ENCODE measurements at regions not wholly inside any gene's neighbourhood (a gene's known extent, or its start where the extent isn't known, plus 50 kb on each side); places are given as distances from the start of the nearest gene placed in this dataset.
"Not testable (repeated sequence)": the region's sequence is repeated elsewhere in the genome, so short reads cannot be mapped to it uniquely, and the experiment has no call there.

DNA sequence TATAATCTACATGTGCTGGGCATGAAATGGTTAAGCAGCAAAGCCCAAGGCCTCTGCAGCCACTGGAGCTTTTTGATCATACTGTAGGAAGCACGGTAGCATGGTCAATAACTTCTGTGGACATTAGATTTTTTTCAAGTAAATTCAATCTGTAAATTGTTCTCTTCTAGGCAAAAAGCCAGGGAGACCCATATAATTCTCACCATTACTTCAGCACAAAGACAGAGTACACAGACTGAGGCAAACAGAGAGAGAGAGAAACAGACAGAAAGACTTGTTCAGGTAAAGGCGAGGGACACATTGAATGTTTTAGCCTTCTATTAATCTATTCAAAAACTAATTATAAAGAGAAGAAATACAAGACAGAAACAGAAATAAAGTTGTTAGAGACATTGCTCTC, 349.4 kb downstream of the RFC3 start:
- DNase-seq = no peak

DNA sequence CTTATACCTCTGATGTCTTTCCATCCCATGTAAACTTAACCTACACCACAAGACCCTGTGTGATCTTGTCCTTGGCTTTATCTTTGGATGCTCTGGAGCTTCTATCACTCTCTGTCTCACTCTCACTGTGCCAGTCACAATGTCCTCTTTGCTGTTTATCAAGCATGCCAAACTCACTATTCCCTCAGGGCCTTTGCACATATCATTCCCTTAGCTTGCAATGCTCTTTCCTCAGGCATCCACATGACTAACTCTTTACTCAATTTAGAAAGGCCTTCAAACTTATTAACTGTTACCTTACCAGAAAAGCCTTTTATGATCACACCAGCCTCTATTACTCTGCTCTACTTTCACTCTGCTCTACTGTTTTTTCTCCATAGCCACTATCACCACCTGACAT, 354.1 kb downstream of the RFC3 start:
- no peak for DNase-seq

DNA sequence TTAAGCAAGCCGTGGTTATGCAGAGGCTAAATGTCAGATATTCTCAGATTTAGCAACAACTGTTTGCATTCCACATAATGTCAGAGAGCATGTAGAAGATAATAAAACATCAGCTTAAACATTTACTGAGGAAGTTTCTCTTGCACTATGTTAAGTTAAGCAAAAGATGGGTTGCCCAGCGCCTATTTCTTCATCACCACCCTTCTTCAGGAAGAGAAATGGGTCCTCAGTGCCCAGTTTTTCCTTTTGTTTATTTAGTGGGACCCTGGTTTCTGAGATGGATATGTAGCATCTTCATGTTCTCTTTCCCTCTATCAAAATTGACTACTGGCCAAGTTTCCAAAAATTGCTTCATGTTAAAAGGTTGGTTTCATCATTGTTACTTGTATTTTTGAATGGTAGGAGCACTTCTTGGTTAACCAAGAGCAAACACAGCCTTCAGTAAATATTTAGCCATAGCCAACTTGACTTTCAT, 356.8 kb downstream of the RFC3 start:
- DNase-seq = no peak

DNA sequence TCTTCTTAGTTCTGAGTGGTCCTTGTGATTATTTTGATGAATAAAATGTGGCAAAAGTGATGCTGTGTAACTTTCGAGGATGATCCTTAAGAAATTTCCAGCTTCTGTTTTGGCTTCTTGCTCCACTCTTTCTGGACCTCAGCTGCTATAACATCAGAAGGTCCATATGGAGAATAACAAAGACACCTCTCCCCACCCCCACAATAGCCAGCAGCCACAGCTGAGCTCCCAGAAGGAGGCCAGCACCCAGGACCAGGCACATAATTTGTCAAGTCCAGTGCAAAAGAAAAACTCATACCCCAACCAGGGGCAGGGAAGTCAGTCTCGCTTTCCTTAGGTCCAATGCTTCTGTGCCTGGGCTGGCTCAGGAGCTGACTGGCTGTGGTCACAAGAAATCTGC, 357.6 kb downstream of the RFC3 start:
- no peak for DNase-seq

DNA sequence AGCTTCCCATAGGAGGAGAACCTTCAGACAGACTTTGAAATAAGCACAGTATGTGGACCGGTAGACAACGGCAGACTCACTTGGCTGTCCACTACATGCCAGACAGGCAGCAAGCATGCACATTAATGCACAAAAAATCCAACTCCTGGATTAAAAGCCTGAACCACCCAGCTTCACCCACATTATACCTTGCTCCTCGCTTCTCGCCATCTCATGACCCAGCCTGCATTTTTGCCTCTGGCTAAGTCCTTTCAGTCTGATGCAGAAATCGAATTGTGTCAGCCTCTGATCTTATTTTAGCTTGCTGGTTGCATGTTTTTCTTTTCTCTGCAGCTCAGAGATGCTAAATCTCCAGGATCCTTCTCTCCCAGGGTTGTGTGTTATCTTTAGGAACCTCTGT, 358.7 kb downstream of the RFC3 start:
- no peak for DNase-seq

DNA sequence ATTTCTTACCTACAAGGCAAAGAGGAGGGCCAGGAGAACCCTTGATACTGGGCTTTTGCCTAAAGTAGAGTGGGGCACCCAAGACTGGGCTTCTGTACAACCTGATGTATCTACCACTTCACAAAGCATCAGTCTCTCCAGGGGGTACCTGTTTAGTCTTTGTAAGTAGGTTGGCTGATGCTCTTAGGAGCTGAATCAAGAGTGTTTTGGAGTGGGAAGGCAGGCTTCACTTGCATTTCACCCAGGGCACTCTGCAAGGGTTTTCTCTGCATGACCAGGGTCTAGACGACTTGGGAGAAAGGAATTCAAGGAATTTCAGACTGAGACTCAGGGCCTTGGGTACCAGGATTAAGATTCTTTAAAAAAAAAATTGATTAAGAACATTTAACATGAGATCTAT, 361.5 kb downstream of the RFC3 start:
- no peak for DNase-seq

DNA sequence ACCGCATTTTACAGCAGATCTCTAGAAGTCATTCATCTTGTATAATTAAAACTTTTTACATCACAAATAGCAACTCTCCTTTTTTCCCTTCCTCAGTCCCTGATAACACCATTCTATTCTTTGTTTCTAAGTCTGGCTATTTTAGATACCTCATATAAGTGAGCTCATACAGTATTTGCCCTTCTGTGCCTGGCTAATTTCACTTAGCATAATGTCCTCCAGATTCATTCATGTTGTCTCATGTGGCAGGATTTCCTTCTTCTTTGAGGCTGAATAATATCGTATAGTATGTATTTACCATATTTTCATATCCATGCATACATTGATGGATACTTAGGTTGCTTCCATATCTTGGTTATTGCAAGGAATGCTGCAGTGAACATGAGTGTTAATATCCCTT, 362.0 kb downstream of the RFC3 start:
- DNase-seq = no peak

DNA sequence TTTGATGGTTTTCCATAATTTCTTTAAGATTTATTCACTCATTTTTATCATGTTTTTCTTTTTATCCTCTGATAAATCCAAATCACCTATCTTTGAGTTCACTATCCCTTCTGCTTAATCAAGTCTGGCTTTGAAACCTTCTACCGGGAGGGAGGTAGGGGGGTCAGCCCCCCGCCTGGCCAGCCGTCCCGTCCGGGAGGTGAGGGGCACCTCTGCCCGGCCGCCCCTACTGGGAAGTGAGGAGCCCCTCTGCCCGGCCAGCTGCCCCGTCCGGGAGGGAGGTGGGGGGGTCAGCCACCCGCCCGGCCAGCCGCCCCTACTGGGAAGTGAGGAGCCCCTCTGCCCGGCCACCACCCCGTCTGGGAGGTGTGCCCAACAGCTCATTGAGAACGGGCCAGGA, 363.3 kb downstream of the RFC3 start:
- not testable (repeated sequence) for DNase-seq

DNA sequence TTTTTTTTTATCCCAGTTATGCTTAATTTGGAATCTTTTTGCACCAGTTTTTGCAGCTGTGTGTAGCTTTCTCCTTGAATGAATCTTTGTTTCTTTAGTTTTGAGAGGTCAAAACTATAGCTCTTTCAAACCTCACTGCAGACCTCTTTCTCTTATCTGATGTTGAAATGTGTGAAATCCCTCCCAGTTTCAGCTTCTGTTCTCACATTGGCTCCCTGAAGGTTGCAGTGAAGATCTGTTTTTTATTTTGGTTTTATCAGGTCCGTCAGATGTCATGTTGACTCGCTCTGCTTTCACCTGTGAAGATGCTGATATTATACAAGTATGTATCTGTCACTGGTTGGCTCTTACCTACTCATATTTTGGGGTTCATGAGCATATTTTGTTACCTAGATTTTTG, 372.0 kb downstream of the RFC3 start:
- DNase-seq = no peak

DNA sequence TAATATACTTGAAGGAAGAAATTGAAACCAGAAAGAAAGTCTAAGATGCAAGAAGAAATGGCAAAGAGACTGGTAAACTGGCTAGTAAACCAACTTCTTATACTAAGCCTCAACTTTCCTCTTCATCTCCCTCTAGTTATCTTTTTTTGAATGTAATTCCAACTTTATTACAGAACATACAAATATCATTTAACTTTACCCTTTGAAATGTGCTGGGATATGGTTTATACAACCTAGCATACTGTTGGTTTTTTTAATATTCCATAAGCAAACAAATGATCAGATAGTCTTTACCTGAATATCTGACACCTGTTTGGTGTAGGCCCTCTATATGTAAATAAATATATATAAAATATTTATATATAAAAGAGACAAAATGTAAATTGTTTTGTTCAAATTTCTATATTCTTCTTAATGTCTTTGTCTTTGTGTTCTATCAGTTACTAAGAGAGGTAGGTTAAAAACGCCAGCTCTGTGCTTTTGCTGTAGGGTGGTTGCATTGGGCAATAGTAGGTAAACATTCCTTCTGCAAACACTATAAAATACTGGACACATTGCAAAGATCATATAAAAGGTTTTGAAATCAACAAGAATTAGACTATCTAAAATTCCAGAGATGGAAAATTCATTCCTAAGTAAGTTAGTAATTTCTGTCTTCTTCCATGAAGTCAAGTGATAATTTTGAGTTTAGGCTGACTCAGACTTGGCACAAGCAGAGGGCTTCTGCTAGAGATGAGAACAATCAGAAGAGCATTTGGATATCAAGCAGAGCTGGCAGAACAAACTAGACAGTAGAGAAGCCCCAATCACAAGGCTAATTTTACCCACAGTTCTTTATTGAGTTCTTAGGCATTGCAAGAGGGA, 383.3 kb downstream of the RFC3 start:
- no peak for DNase-seq

DNA sequence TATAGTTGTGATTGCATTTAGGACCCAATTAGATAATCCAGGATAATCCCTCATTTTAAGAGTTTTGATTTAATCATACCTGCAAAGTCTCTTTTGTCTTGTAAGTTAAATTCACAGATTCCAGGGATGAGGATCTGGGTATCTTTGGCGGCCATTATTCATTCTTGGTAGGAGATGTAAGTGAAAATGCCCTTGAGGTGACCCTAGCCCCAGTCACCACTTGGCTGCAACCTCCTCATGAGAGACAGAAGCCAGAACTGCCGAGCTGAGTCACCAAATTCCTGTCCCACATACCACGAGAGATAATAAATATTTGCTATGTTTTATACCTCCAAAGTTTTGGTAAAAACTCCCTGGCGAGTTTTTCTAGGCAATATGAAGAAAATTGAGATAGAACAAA, 389.4 kb downstream of the RFC3 start:
- no peak for DNase-seq

DNA sequence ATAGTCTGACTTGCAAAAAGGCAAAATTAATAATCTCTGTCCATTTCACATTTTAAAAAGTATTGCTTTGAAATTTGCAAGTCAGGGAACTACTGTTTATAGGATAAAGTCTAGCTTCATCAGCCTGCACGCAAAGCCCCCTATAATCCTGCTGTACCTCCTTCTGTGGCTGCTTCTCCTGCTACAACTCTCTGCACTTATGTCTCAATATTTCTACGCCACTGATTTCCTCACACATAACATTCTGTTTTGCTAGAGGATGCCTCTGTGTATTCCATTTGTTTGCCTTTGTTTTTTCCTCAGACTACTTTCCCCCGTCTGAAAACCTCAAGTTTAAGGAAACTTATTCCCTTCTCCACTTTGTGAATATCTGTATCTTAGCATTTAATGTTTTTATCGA, 389.9 kb downstream of the RFC3 start:
- no peak for DNase-seq

DNA sequence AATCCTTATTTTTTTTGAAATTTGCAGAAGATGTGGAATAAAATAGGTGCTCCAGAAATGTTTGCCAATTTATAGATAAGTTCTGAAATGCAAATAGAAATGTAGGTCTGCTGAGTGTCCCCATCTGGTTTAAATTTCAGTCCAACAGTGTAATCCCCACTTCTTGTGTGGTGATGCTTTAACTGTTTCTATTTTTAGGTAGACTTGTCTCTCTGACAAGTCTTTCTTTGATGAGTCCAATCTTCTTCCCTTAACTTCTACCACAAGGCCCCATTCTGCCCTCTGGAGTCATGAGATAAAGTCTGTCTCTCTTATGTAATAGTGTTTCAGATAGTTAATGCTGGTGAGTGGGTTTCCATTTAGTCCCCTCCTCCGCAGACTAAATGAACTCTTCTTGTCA, 390.4 kb downstream of the RFC3 start:
- peak; percentile 7 for DNase-seq

DNA sequence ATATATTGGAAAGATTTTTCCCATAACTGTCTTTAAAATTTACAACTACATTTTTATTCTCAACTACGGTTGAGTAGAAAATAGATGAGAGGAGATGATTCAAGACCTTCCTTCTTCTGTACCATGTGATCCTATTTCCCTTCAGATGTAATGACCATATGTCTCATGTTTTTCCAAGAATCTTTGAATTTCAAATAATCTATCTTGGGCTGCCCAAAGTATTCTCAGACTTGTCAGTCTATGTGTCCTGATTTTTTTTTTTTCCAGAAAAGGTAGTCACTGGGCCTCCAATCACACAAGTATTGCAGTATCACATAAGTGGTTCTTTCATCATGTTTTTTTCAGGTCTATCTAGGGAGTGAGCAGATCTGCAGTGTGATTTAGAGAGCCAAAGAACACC, 392.4 kb downstream of the RFC3 start:
- DNase-seq = no peak

DNA sequence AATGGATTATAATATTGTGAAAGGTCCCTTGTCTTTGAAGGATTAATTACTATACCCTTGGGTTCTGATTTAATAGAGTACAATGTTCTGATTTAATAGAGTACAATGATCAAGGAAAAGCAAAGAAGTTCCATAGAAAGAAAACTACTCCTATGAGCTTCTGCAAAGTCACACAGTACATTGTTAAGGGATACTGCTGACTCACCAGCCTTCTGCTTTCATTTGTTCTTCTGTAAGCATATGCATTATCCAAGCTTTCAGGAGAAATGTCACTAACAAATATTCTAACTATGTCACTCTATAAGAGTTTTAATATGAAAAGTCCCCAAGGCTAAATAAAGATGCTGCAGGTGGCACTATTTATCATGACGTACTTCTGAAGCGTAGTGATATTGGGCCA, 396.7 kb downstream of the RFC3 start:
- no peak for DNase-seq

DNA sequence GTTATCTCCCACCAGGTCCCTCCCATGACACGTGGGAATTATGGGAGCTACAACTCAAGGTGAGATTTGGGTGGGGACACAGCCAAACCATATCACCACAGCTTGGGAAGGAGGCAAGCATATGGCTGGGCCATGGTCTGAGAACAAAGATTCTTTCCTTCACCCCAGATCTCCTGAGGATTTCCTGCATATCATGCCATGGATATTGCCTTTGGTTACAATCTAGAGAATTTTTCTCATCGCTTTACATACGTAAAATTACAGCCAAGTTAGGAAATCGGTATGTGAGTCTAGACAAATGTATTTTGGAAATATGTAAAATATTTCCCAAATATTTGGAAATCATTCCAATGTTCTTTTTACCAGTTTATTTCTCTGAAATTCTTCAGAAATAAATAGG, 398.3 kb downstream of the RFC3 start:
- DNase-seq = no peak

DNA sequence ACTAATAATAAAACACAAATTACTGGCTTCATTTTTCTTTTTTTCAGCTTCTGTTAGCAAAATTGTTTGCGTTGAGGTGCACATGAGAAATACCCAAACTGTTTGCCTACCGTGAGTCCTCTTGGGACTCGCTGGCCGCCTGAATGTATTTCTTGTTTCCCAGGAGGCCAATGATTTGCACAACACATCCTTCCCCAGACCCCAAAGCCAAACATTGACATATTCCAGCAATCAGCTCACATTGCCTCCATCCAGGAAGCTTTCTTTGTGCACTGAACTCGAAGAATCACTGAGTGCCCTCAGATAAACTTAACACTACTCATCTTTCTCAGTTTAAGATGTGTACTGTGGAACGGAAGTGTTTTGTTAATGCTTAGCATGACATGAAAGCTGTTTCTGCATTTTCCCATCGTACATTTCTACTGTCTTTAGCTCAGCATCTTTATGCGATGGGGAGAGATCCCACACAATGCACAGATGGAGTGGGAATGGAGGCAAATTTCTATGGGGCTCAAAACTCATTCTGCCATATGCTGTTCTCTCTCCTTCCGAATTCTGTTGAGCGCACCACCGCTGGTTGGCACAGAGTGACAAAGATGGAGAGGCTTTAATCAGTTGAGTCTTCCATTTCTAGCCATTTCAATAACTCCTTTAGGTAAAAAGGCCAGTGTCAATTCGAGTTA, 399.5 kb downstream of the RFC3 start:
- no peak for DNase-seq

DNA sequence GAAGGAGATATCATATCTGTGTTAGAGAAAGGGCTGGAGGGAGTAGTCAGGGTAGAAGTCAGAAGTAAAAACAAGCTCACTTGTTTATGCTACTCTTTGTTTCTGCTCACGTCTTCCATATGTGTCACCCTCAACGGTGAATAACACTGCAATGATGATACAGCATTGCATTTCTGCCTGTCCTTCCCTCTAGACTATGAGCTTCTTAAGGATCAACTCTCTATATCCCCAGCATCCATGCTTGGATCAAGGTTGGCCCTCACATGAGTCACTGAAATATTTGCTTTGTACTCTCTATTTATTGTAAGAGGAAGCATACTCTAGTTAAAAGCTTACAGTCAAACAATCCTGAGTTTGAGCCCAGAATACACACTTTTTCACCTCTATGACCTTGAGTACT, 406.0 kb downstream of the RFC3 start:
- no peak for DNase-seq

DNA sequence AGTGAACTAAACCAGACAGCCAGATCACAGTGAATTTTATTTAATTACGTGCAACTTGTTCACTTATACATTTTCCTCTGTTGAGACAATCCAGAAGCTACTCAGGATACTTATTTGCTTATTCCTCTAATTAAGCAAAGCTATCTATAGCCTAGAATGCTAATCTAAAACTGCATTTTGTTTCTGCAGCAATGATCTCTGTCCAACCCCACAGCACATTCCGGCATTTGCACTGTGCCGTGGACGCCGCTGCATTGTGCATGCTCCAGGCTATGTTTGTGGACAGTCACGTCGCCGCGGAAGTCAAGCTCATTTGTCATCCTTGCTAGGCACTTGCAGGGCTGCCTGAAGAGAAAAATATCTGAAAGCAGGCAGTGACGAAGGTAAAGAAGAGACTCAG, 406.9 kb downstream of the RFC3 start:
- DNase-seq = peak; percentile 13

DNA sequence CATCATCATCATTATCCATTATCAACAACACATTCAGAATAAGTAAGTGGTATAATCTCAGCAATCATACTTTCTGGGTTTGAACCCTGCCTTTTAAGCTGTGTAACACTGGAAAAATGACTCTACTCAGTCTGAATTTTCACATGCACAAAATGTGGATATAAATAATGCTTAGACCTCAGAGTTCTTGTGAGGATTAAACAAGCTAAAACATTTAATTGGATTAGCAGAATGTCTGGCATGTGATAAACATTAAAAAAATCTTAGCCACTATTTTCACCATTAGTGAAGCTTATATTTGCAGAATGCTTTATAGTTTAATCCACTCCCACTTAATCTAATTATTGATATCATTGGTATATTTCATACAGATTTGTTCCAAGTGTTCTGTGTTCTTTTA, 412.3 kb downstream of the RFC3 start:
- DNase-seq = no peak

DNA sequence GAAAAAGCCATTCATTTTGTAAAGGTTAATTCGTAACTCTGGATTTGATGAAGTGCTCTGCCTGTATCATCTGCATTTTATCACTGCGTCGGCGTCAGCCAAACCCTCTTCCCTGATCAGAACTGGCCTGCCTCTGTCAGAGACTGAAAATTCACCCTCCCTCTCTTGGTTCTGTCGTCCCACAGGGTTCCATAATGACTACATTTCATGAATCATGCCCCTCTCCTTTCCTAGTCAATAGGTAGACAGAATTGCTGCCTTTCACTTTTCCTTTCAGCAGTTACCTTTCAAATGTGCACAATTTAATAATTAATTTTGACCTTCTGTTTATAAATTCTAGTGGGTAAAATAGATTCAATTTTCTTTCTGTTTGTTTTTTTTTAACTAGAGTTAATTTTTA, 423.4 kb downstream of the RFC3 start:
- no peak for DNase-seq

DNA sequence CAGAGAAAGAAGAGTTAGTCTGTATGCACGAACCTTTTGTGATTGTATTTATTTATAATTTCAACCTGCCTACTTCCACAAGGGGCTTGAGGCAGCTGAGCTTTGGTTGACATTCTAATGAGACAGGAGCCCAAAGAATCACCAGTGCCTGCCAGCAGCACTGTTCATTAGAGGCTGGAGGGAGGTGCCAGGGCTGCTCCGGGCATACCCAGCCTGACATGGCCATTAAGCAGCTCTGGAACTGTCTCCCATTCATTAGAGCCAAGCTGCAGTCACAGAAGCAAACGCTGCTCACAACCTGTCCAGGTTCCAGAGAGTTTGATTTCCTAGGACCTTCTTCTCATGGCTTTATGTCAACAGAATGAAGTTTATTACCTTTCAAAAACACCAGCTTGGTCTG, 425.5 kb downstream of the RFC3 start:
- DNase-seq = no peak

DNA sequence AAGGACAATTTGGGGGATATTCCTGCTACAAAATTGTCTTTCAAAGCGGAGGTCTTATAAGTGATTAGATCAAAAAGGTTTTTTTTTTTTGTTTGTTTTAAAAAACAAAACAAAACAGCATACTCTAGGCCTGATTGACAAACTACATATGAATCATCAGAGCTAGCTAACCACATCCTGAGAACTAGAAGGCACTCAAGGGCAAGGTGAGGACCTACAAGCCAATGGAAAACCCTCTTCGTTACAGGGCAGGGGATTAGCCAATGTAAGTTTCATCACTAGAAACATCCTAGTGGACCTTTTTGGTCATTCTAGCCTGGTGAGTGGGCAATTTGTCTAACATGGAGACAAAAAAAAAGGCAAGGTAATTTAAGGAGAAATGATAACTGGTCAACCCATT, 428.6 kb downstream of the RFC3 start:
- no peak for DNase-seq

DNA sequence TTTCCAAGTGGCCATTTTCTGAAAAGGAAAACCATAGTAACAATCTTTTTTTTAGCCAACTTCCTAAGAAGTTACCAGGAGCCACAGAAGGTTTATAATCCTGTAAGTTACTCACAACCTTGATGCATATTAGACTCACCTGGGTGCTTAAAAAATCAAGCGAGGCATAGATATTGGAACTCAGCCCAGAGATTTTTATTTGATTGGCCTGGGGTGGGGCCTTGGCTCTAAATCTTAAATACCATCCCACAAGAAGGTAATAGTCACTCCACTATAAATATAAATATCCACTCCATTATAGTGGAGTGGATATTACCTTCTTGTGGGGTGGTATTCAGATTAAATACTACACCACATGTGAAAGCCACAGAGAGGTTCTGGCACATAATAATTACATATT, 429.6 kb downstream of the RFC3 start:
- no peak for DNase-seq
